Spleen (tissue), 7 donors: ENCODE measurements at regions not wholly inside any gene's neighbourhood (a gene's known extent, or its start where the extent isn't known, plus 50 kb on each side); places are given as distances from the start of the nearest gene placed in this dataset.

Source experiments
- POLR2A ChIP-seq, 3 donors: fragments of 450-650 bp; IDR thresholded peaks; one replicate each; pipeline ENCODE4 v1.5.1; 2017; ENCODE audit warnings: antibody characterized with exemption in 3 of 3, mild to moderate bottlenecking in 1 of 3
- TF ChIP-seq, protein P1 (sequence below), 11 experiments: fragments of 200-600 bp in 7 of 11; fragments of 450-650 bp in 4 of 11; sonication (generic) in 4 of 11; IDR thresholded peaks in 8 of 11; conservative IDR thresholded peaks in 3 of 11; 1 replicate in 7 of 11; 2 replicates in 4 of 11; pipeline versions ENCODE4 v1.4.0 to v1.8.0; 2016 to 2021; ENCODE audit warnings: antibody characterized with exemption in 11 of 11, inconsistent platforms in 4 of 11, mild to moderate bottlenecking in 1 of 11
- donor health status: DM: no; HTN: no; CAD: no; lungs with moderate emphysema.
- donor health status: DM: no; HTN: no; CAD: no.
- donor health status: DM: no; HTN: no; CAD: no.

DNA sequence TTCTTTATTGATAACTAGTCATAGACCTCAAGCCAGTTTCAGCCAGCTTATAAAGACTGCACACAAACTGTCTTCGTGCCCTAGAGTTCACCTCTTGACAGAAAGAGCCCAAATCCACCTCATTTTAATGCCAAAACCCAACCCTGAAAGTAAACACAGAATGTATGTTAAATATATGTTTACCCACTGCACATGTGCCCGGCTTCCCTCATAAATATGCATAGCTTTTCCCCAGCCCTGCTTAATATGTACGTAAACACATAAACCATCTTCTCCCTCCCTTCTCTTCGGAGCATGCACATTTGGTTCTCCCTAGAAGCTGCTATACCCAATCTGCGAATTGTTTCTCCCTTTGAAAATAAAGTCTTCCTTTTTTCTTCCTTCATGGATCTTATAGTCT lies 73.9 kb upstream of the XIRP2 start:
- TF ChIP-seq, protein P1, sequence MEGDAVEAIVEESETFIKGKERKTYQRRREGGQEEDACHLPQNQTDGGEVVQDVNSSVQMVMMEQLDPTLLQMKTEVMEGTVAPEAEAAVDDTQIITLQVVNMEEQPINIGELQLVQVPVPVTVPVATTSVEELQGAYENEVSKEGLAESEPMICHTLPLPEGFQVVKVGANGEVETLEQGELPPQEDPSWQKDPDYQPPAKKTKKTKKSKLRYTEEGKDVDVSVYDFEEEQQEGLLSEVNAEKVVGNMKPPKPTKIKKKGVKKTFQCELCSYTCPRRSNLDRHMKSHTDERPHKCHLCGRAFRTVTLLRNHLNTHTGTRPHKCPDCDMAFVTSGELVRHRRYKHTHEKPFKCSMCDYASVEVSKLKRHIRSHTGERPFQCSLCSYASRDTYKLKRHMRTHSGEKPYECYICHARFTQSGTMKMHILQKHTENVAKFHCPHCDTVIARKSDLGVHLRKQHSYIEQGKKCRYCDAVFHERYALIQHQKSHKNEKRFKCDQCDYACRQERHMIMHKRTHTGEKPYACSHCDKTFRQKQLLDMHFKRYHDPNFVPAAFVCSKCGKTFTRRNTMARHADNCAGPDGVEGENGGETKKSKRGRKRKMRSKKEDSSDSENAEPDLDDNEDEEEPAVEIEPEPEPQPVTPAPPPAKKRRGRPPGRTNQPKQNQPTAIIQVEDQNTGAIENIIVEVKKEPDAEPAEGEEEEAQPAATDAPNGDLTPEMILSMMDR (IDR thresholded peaks at IDR 0.05 in 8 of 11, conservative IDR thresholded peaks at IDR 0.05 in 3 of 11): no peak
- TF ChIP-seq POLR2A (IDR thresholded peaks at IDR 0.05): no peak
